Tibial artery (tissue), 4 donors: ENCODE measurements at regions not wholly inside any gene's neighbourhood (a gene's known extent, or its start where the extent isn't known, plus 50 kb on each side); places are given as distances from the start of the nearest gene placed in this dataset.
"Not testable (repeated sequence)": the region's sequence is repeated elsewhere in the genome, so short reads cannot be mapped to it uniquely, and the experiment has no call there.

Experiments
- DNase-seq, 2 donors: peaks; one replicate each; pipeline ENCODE4 v3.0.0-alpha.2; 2019
- H3K27ac ChIP-seq, 2 donors: fragments of 200-600 bp; sonication (generic) in 1 of 2; 1 replicate in 1 of 2; 2 replicates in 1 of 2; pipeline ENCODE4 v1.5.1; 2018 to 2019; ENCODE audit warnings: mild to moderate bottlenecking in 1 of 2
- H3K27me3 ChIP-seq, 2 donors: fragments of 200-600 bp; sonication (generic) in 1 of 2; one replicate each; pipeline versions ENCODE4 v1.5.1 to v1.6.0; 2016 to 2019
- H3K36me3 ChIP-seq, 3 donors: fragments of 200-600 bp; sonication (generic) in 2 of 3; one replicate each; pipeline ENCODE4 v1.5.1; 2016 to 2019; ENCODE audit warnings: mild to moderate bottlenecking in 2 of 3
- H3K4me1 ChIP-seq, 4 donors: fragments of 200-600 bp; sonication (generic) in 2 of 4; 1 replicate in 3 of 4; 2 replicates in 1 of 4; pipeline ENCODE4 v1.5.1; 2016 to 2019
- H3K4me3 ChIP-seq, 2 donors: fragments of 200-600 bp; sonication (generic) in 1 of 2; 1 replicate in 1 of 2; 2 replicates in 1 of 2; pipeline ENCODE4 v1.5.1; 2018 to 2019; ENCODE audit warnings: mild to moderate bottlenecking in 2 of 2
- H3K9me3 ChIP-seq, 3 donors: fragments of 200-600 bp; sonication (generic) in 1 of 3; one replicate each; pipeline ENCODE4 v1.5.1; 2016 to 2019
- CTCF ChIP-seq, 2 experiments: fragments of 200-600 bp in 1 of 2; fragments of 450-650 bp in 1 of 2; IDR thresholded peaks; one replicate each; pipeline ENCODE4 v1.5.1; 2017 to 2019; ENCODE audit warnings: antibody characterized with exemption in 2 of 2, mild to moderate bottlenecking in 1 of 2, moderate library complexity in 1 of 2
- intact Hi-C: fragments of 100-400 bp; cut with DNase I; formaldehyde crosslinking; loops from one replicate; pipeline ENCODE4 v1.15.0; 2023; ENCODE audit warnings: low total_unique reads

GRCh38 chr13:50766695-50767094 lies 76.8 kb downstream of the DLEU7 start:
- Histone ChIP-seq H3K4me3 (no peak overlapping the region), H3K4me1 (no peaks in the 10 kb centered on the region), H3K27ac (no peak overlapping the region), H3K27me3 (no peaks in the 10 kb centered on the region), H3K36me3 (no peaks in the 10 kb centered on the region), H3K9me3 (no peaks in the 10 kb centered on the region)
- DNase-seq, result no peak
- intact Hi-C loops, result no loop called here
- no peak for TF ChIP-seq CTCF (IDR thresholded peaks at IDR 0.05)

- H3K4me1 ChIP-seq, H3K27me3 ChIP-seq, DNase-seq, intact Hi-C loops, H3K27ac ChIP-seq, H3K36me3 ChIP-seq, H3K4me3 ChIP-seq: not testable (repeated sequence)
- H3K9me3 ChIP-seq, result peaks cover 0 to 13% (median 0%) of the 10 kb centered on the region in 3 donors
Measured at GRCh38 chr13:50772881-50773280, 70.6 kb downstream of the DLEU7 start.
